Adrenal gland (tissue), 9 donors: ENCODE measurements at regions not wholly inside any gene's neighbourhood (a gene's known extent, or its start where the extent isn't known, plus 50 kb on each side); places are given as distances from the start of the nearest gene placed in this dataset.

Experiments
- DNase-seq, 7 donors: peaks; one replicate each; pipeline ENCODE4 v3.0.0-alpha.2; 2019 to 2020
- H3K27ac ChIP-seq, 5 donors: fragments of 200-600 bp; sonication (generic) in 4 of 5; 1 replicate in 3 of 5; 2 replicates in 2 of 5; pipeline versions ENCODE4 v1.5.1 to v1.8.0; 2016 to 2020; ENCODE audit warnings: mild to moderate bottlenecking in 1 of 5
- H3K27me3 ChIP-seq: fragments of 200-600 bp; 2 replicates; pipeline ENCODE4 v1.8.0; 2021
- H3K36me3 ChIP-seq, 2 donors: fragments of 200-600 bp; replicated peaks in 1 of 2; 1 replicate in 1 of 2; 2 replicates in 1 of 2; pipeline versions ENCODE4 v1.5.1 to v1.8.0; 2018 to 2022
- H3K4me1 ChIP-seq, 2 donors: fragments of 200-600 bp; replicated peaks in 1 of 2; 1 replicate in 1 of 2; 2 replicates in 1 of 2; pipeline versions ENCODE4 v1.5.1 to v1.8.0; 2018 to 2021
- H3K4me3 ChIP-seq, 4 donors: fragments of 200-600 bp; sonication (generic) in 3 of 4; one replicate each; pipeline ENCODE4 v1.5.1; 2016 to 2018
- H3K9me3 ChIP-seq, 3 donors: fragments of 200-600 bp; sonication (generic) in 1 of 3; replicated peaks in 1 of 3; 1 replicate in 2 of 3; 2 replicates in 1 of 3; pipeline versions ENCODE4 v1.5.1 to v1.8.0; 2016 to 2021
- CTCF ChIP-seq, 6 experiments: fragments of 450-650 bp in 4 of 6; fragments of 200-600 bp in 2 of 6; sonication (generic) in 1 of 6; IDR thresholded peaks; 1 replicate in 5 of 6; 2 replicates in 1 of 6; pipeline versions ENCODE4 v1.5.1 to v1.8.0; 2016 to 2021; ENCODE audit warnings: antibody characterized with exemption in 6 of 6, mild to moderate bottlenecking in 2 of 6, moderate library complexity in 1 of 6
- POLR2A ChIP-seq, 2 donors: fragments of 450-650 bp; IDR thresholded peaks; one replicate each; pipeline ENCODE4 v1.6.1; 2017; ENCODE audit warnings: antibody characterized with exemption in 2 of 2, mild to moderate bottlenecking in 2 of 2, moderate library complexity in 1 of 2
- WGBS, 4 donors: extraction: QIAGEN DNeasy Blood & Tissue Kit in 2 of 4; methylation state at CpG; one replicate each; pipeline versions ENCODE4 v1.1.5 to v1.1.7; 2013 to 2017; 5-methylcytosine and 5-hydroxymethylcytosine counted together
- intact Hi-C, 2 donors: fragments of 100-400 bp; cut with DNase I; formaldehyde crosslinking; loops; one replicate each; pipeline versions ENCODE4 v1.14.1 to v1.15.0; 2022 to 2023
- donor health status: healthy with polysubstance abuse.
- donor health status: Bipolar disorder and iron deficiency.
- donor health status: DM: yes; HTN: yes; CAD: no.
- donor health status: DM: no; HTN: no; CAD: no.
- donor health status: DM: no; HTN: no; CAD: no.

- Histone ChIP-seq H3K4me3 (no peak overlapping the region), H3K4me1 (no peaks in the 10 kb centered on the region), H3K27me3 (peaks cover 12% of the 10 kb centered on the region), H3K27ac (no peak overlapping the region), H3K9me3 (no peaks in the 10 kb centered on the region), H3K36me3 (no peaks in the 10 kb centered on the region)
- no peak for DNase-seq
- WGBS, 4 donors: 34 to 44% (median 38%) methylated on average over 3 to 5 of the region's 5 CpGs
- no peak for TF ChIP-seq POLR2A (IDR thresholded peaks at IDR 0.05)
- no peak for TF ChIP-seq CTCF (IDR thresholded peaks at IDR 0.05)
- intact Hi-C loops: no loop called here
Measured at GRCh38 chr15:69744391-69745162, 292.0 kb downstream of the RPLP1 start.

GRCh38 chr15:69747193-69747592 is 294.6 kb downstream of the RPLP1 start:
- DNase-seq: no peak
- TF ChIP-seq CTCF (IDR thresholded peaks at IDR 0.05): no peak
- TF ChIP-seq POLR2A (IDR thresholded peaks at IDR 0.05): no peak
- WGBS, 4 donors: 74 to 93% (median 80%) methylated on average over 2 to 5 of the region's 5 CpGs

GRCh38 chr15:69748131-69748530 is 295.5 kb downstream of the RPLP1 start:
- H3K9me3 ChIP-seq: no peaks in the 10 kb centered on the region
- 71 to 77% (median 75%) methylated on average over 7 of the region's 7 CpGs for WGBS, 4 donors
- DNase-seq: no peak
- H3K27me3 ChIP-seq: peaks cover 12% of the 10 kb centered on the region
- no peak overlapping the region for H3K4me3 ChIP-seq
- intact Hi-C loops: no loop called here
- TF ChIP-seq POLR2A (IDR thresholded peaks at IDR 0.05): no peak
- TF ChIP-seq CTCF (IDR thresholded peaks at IDR 0.05): no peak
- no peaks in the 10 kb centered on the region for H3K4me1 ChIP-seq
- no peaks in the 10 kb centered on the region for H3K36me3 ChIP-seq
- H3K27ac ChIP-seq: no peak overlapping the region

More at GRCh38 chr15:69747193-69747592, 294.6 kb downstream of the RPLP1 start:
- Histone ChIP-seq H3K4me1 (no peaks in the 10 kb centered on the region), H3K9me3 (no peaks in the 10 kb centered on the region), H3K4me3 (no peak overlapping the region), H3K27ac (no peak overlapping the region), H3K27me3 (peaks cover 12% of the 10 kb centered on the region), H3K36me3 (no peaks in the 10 kb centered on the region)
- intact Hi-C loops: no loop called here

- peaks cover 12% of the 10 kb centered on the region for H3K27me3 ChIP-seq
- H3K4me1 ChIP-seq: no peaks in the 10 kb centered on the region
- H3K27ac ChIP-seq: no peak overlapping the region
- no peaks in the 10 kb centered on the region for H3K36me3 ChIP-seq
- H3K4me3 ChIP-seq: no peak overlapping the region
- DNase-seq: no peak
- WGBS, 4 donors: 57 to 78% (median 68%) methylated on average over 3 of the region's 3 CpGs
- TF ChIP-seq POLR2A (IDR thresholded peaks at IDR 0.05): no peak
- no peak for TF ChIP-seq CTCF (IDR thresholded peaks at IDR 0.05)
- no peaks in the 10 kb centered on the region for H3K9me3 ChIP-seq
- intact Hi-C loops: no loop called here
Measured at GRCh38 chr15:69748576-69749185, 296.1 kb downstream of the RPLP1 start.
